ENCODE measurements at regions not wholly inside any gene's neighbourhood (a gene's known extent, or its start where the extent isn't known, plus 50 kb on each side); places are given as distances from the start of the nearest gene placed in this dataset.

GRCh38 chr5:160930406-160930805, 78.4 kb upstream of the ATP10B start:
- TF ChIP-seq CTCF (IDR thresholded peaks at IDR 0.05; ENCODE audit: borderline replicate concordance, extremely low read depth, low read length, poor library complexity, severe bottlenecking) (no peak), EZH2 (IDR thresholded peaks at IDR 0.05; ENCODE audit: borderline replicate concordance, low read depth, low read length, severe bottlenecking) (no peak)

Measured in DND-41 (cell line).